Lower leg skin (tissue), 4 donors: ENCODE measurements at regions not wholly inside any gene's neighbourhood (a gene's known extent, or its start where the extent isn't known, plus 50 kb on each side); places are given as distances from the start of the nearest gene placed in this dataset.

Experiments used
- DNase-seq, 2 donors: peaks; one replicate each; pipeline ENCODE4 v3.0.0-alpha.2; 2019; ENCODE audit warnings: low spot score in 2 of 2
- H3K4me3 ChIP-seq: fragments of 200-600 bp; sonication (generic); 2 replicates; pipeline ENCODE4 v1.5.1; 2017; ENCODE audit warnings: mild to moderate bottlenecking, low read depth; ENCODE audit not compliant: poor library complexity, severe bottlenecking
- CTCF ChIP-seq, 3 donors: fragments of 450-650 bp; IDR thresholded peaks; one replicate each; pipeline ENCODE4 v1.5.1; 2016; ENCODE audit warnings: antibody characterized with exemption in 3 of 3, mild to moderate bottlenecking in 3 of 3, moderate library complexity in 2 of 3
- POLR2A ChIP-seq, 2 donors: fragments of 450-650 bp; IDR thresholded peaks; one replicate each; pipeline ENCODE4 v1.6.1; 2016 to 2017; ENCODE audit warnings: antibody characterized with exemption in 2 of 2, mild to moderate bottlenecking in 1 of 2, moderate library complexity in 1 of 2
- WGBS, 2 donors: methylation state at CpG; one replicate each; pipeline ENCODE4 v1.1.5; 2018; 5-methylcytosine and 5-hydroxymethylcytosine counted together
- intact Hi-C: fragments of 100-400 bp; cut with DNase I; formaldehyde crosslinking; loops from one replicate; pipeline ENCODE4 v1.15.0; 2023; ENCODE audit warnings: low total_unique reads

- DNase-seq, result no peak
- no peak overlapping the region for H3K4me3 ChIP-seq
- intact Hi-C loops, result no loop called here
- no peak for TF ChIP-seq CTCF (IDR thresholded peaks at IDR 0.05)
- TF ChIP-seq POLR2A (IDR thresholded peaks at IDR 0.05), result no peak
Observed at GRCh38 chr12:126855768-126856167, 1411.2 kb upstream of the TMEM132C start.

- 88 to 92% methylated on average over 2 of the region's 2 CpGs for WGBS, 2 donors
- intact Hi-C loops, result no loop called here
- DNase-seq, result no peak
- H3K4me3 ChIP-seq, result no peak overlapping the region
- TF ChIP-seq CTCF (IDR thresholded peaks at IDR 0.05) (no peak), POLR2A (IDR thresholded peaks at IDR 0.05) (no peak)
Observed at GRCh38 chr12:126856958-126857357, 1410.0 kb upstream of the TMEM132C start.

GRCh38 chr12:126858560-126858959 lies 1408.4 kb upstream of the TMEM132C start:
- no peak for TF ChIP-seq POLR2A (IDR thresholded peaks at IDR 0.05)
- no peak for TF ChIP-seq CTCF (IDR thresholded peaks at IDR 0.05)
- 57 to 62% methylated on average over 3 of the region's 3 CpGs for WGBS, 2 donors
- no peak overlapping the region for H3K4me3 ChIP-seq
- intact Hi-C loops, result no loop called here
- no peak for DNase-seq

GRCh38 chr12:126860210-126860609 lies 1406.8 kb upstream of the TMEM132C start:
- no peak overlapping the region for H3K4me3 ChIP-seq
- DNase-seq, result no peak
- 63 to 81% methylated on average over 1 of the region's 1 CpG for WGBS, 2 donors
- TF ChIP-seq CTCF (IDR thresholded peaks at IDR 0.05) (no peak), POLR2A (IDR thresholded peaks at IDR 0.05) (no peak)
- intact Hi-C loops, result no loop called here

GRCh38 chr12:126862500-126862899 lies 1404.5 kb upstream of the TMEM132C start:
- no peak for TF ChIP-seq CTCF (IDR thresholded peaks at IDR 0.05)
- intact Hi-C loops, result no loop called here
- DNase-seq, result no peak
- H3K4me3 ChIP-seq, result no peak overlapping the region
- WGBS, 2 donors, result 59 to 69% methylated on average over 4 of the region's 4 CpGs

GRCh38 chr12:126869644-126870043 lies 1397.3 kb upstream of the TMEM132C start:
- no peak for DNase-seq
- no peak for TF ChIP-seq CTCF (IDR thresholded peaks at IDR 0.05)
- no peak for TF ChIP-seq POLR2A (IDR thresholded peaks at IDR 0.05)
- H3K4me3 ChIP-seq, result no peak overlapping the region
- WGBS, 2 donors, result 73% methylated on average over 2 of the region's 2 CpGs
- intact Hi-C loops, result no loop called here
